ENCODE measurements at regions not wholly inside any gene's neighbourhood (a gene's known extent, or its start where the extent isn't known, plus 50 kb on each side); places are given as distances from the start of the nearest gene placed in this dataset.

DNA sequence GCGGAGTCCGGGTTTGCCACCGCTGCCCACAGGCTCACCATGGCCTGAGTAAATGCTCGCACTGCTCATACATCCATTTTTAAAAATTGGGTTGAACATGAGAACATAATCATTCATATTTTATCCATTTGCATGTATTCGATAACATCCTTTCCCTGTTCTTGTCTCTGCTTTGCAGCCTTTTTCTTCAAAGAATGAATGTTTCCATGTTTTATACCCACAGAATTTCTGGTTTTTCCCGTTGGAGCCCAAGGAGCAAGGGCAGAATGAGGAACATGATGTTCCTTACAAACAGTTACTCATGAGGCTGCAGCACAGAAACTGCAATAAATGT lies 146.5 kb downstream of the CCDC74A start:
- Histone ChIP-seq H3K9ac (replicated peaks in 1 of 4; ENCODE audit: extremely low read depth in 1 of 4, low read depth in 3 of 4, low read length in 3 of 4) (no peak overlapping the region), H2BK12ac (ENCODE audit: low read depth, low read length) (no peak overlapping the region), H3K27me3 (replicated peaks in 1 of 4; ENCODE audit: control insufficient read depth in 3 of 4, extremely low read depth in 1 of 4, insufficient read depth in 3 of 4, low read length in 3 of 4) (peaks cover 4 to 16% (median 11%) of the 10 kb centered on the region in 4 experiments), H3K23me2 (ENCODE audit: low read depth, low read length) (peaks cover 3% of the 10 kb centered on the region; the same call in 1 of the 2 replicates), H2BK20ac (ENCODE audit: low read length) (no peak overlapping the region), H3K4me3 (ENCODE audit: extremely low read depth in 1 of 4, insufficient read depth in 2 of 4, low read depth in 3 of 4, low read length in 4 of 4) (peak overlapping the region in 1 of 4 experiments; percentile 59; a peak in 1 of 8 replicates), H3K4me2 (ENCODE audit: insufficient read depth in 1 of 2, low read depth in 2 of 2, low read length in 2 of 2) (no peak overlapping the region; a peak in 1 of 4 replicates), H2AK5ac (ENCODE audit: low read depth, low read length) (no peak overlapping the region), H2BK5ac (ENCODE audit: low read depth, low read length) (no peak overlapping the region), H4K91ac (replicated peaks; ENCODE audit: insufficient read length, low read length) (no peak overlapping the region), H3K23ac (ENCODE audit: insufficient read length) (no peak overlapping the region), H3K56ac (replicated peaks; ENCODE audit: insufficient read length, low read depth, low read length) (no peak overlapping the region), H2BK15ac (ENCODE audit: low read length) (no peak overlapping the region), H2AFZ (ENCODE audit: low read length) (no peak overlapping the region), H3K27ac (ENCODE audit: low read depth, low read length) (no peak overlapping the region), H4K5ac (ENCODE audit: insufficient read length, low read depth, low read length) (no peak overlapping the region), H3K18ac (ENCODE audit: extremely low read depth, low read length) (no peak overlapping the region), H3K4ac (replicated peaks; ENCODE audit: insufficient read length, low read depth, low read length) (no peak overlapping the region), H3K36me3 (ENCODE audit: control insufficient read depth in 2 of 4, insufficient read depth in 4 of 4, low read length in 3 of 4) (no peaks in the 10 kb centered on the region), H4K20me1 (replicated peaks in 1 of 2; ENCODE audit: control insufficient read depth in 1 of 2, insufficient read depth in 2 of 2, low read length in 2 of 2) (no peaks in the 10 kb centered on the region), H4K8ac (ENCODE audit: extremely low read depth, insufficient read depth, low read length) (no peak overlapping the region), H3K79me1 (ENCODE audit: low read depth, low read length) (no peaks in the 10 kb centered on the region), H2BK120ac (replicated peaks; ENCODE audit: low read depth, low read length) (no peak overlapping the region), H3K9me3 (ENCODE audit: insufficient read depth in 2 of 2, low read depth in 1 of 2, low read length in 1 of 2) (no peaks in the 10 kb centered on the region), H3K79me2 (ENCODE audit: control insufficient read depth in 1 of 2, insufficient read depth in 2 of 2, low read length in 2 of 2) (no peaks in the 10 kb centered on the region), H3K4me1 (replicated peaks in 1 of 4; ENCODE audit: control insufficient read depth in 3 of 4, insufficient read depth in 4 of 4, low read length in 3 of 4) (no peaks in the 10 kb centered on the region; a peak in 2 of 7 replicates), H3K14ac (ENCODE audit: insufficient read length) (no peak overlapping the region)
- 24% methylated on average over 6 of the region's 6 CpGs; no CpG with 5 or more reads in 1 of the 2 experiments for WGBS, 2 experiments (ENCODE audit: extremely low coverage in 1 of 2, insufficient coverage in 1 of 2, insufficient read length in 1 of 2, insufficient replicate concordance in 2 of 2, low coverage in 1 of 2, low lambda C conversion rate in 2 of 2, missing lambda C conversion rate in 1 of 2)
- CTCF ChIA-PET (ENCODE audit: partially characterized antibody) = interaction anchor here (0.8 to 3.4 kb wide), 11 partner anchors 8 to 523 kb away, joined by 3 to 38 read pairs (median 4); no protein-coding TSS in a partner anchor
- FAIRE-seq (no peak), DNase-seq (ENCODE audit: low read depth in 1 of 2, low spot score in 2 of 2) (no peak)
- POLR2A ChIA-PET (ENCODE audit: partially characterized antibody) = interaction anchor here (1.4 kb wide), 1 partner anchor 9 kb away, joined by 3 read pairs; no protein-coding TSS in a partner anchor
- TF ChIP-seq EZH2 (IDR thresholded peaks at IDR 0.05; ENCODE audit: low read depth, low read length, severe bottlenecking) = no peak
- TF ChIP-seq ASH2L (IDR thresholded peaks at IDR 0.05; ENCODE audit: low read length) = no peak
- no peak for TF ChIP-seq SUZ12 (IDR thresholded peaks at IDR 0.05; ENCODE audit: low read length)
- TF ChIP-seq SIN3A (conservative IDR thresholded peaks at IDR 0.05 in 1 of 2, IDR thresholded peaks at IDR 0.05 in 1 of 2; ENCODE audit: low read depth in 1 of 2, low read length in 2 of 2) = no peak
- TF ChIP-seq RBBP5 (IDR thresholded peaks at IDR 0.05; ENCODE audit: borderline replicate concordance, low read depth, low read length) = no peak
- TF ChIP-seq TEAD4 (IDR thresholded peaks at IDR 0.05; ENCODE audit: low read depth, low read length) = no peak
